Ishikawa (cell line): ENCODE measurements at regions not wholly inside any gene's neighbourhood (a gene's known extent, or its start where the extent isn't known, plus 50 kb on each side); places are given as distances from the start of the nearest gene placed in this dataset.

Experiments
- CEBPB ChIP-seq: IDR thresholded peaks from 2 replicates; pipeline ENCODE4 v1.6.1; 2012
- EP300 ChIP-seq: IDR thresholded peaks from 2 replicates; pipeline ENCODE4 v1.6.1; 2012; ENCODE audit warnings: borderline replicate concordance

DNA sequence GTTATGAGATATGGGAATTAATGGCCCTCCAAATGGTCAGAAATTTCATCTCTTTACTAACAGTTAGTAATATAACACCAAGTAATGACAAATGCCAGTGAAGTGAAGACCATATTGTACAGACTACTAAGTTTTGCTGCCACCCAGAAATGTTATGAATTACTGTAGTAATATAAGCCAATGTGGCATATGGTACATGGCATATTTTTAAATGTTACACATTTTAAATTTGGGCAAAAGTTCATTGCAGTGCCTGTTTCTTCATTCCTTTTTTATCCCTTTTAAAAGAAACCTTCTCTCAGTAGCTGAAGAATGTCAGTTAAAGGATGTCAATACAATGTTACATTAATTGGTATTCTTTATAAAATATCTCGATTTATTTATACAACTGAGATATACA is 626.5 kb upstream of the SLC8A1 start:
- TF ChIP-seq EP300 (no peak), CEBPB (no peak)
